HG03354 (cell line): ENCODE measurements at regions not wholly inside any gene's neighbourhood (a gene's known extent, or its start where the extent isn't known, plus 50 kb on each side); places are given as distances from the start of the nearest gene placed in this dataset.
"Not testable (repeated sequence)": the region's sequence is repeated elsewhere in the genome, so short reads cannot be mapped to it uniquely, and the experiment has no call there.

Experiments used
- ATAC-seq: cut with Tn5 transposase; IDR thresholded peaks from one replicate; pipeline ENCODE4 v1.9.1; 2021; ENCODE audit warnings: mild to moderate bottlenecking; ENCODE audit not compliant: unreplicated experiment, poor library complexity, severe bottlenecking

- not testable (repeated sequence) for ATAC-seq
Observed at GRCh38 chr4:67412153-67412712, 133.1 kb downstream of the CENPC start.

- ATAC-seq, result no peak
Observed at GRCh38 chr4:67403342-67403741, 142.0 kb downstream of the CENPC start.

DNA sequence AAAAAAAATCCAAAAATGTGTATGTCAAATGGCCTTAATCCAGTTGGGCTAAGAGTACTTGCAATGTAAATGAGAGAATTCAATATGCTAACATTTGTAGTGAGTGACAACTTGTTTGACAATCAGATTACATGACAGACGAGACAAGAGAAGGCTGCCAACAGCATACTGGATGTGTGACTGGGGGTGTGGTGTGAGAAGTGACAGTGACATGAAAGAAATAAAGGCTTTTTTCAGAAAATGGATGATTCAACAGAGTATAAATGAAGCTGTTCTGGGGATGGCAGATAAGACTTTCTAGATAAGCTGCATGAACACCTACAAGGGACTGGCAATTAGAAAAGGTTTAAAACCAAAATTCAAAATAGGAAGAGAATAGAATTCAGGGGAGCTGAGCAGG is 143.4 kb downstream of the CENPC start:
- ATAC-seq, result no peak

DNA sequence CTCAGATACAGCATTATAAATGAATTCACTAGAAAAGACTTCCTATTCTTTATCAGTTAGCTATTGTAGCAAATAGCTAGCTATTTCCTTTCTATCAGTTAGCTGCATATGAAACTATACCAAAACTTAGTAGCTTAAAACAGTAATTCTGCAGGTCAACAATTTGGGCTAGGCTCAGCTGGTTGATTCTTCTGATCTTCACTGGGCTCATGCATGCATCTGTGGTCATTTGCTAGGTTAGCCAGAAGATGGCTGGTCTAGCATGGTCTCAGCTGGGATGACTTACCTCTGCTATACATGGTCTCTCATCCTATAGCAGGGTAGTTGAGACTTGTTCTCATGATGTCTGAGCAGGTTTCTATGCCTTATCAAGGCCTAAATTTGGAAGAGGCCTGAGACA is 147.4 kb downstream of the CENPC start:
- no peak for ATAC-seq

DNA sequence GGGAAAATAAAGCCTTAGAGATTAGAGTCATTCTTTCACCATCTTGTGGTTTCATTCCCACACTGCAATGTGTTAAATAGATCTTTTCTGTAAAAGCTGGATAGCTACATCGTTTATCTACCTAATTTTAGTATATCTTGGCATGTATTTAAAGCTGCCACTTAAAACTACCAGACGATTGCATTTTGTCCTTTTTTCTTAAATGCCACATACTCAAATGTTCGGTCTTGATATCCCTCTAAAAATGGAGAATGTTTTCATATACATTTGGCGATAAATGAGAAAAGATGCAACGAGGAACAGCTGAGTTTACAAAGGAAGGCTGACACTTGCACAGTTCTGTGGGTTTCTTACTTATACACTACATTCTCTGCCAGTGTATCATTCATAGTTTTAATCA is 148.3 kb downstream of the CENPC start:
- no peak for ATAC-seq

GRCh38 chr4:67396008-67396407 is 149.3 kb downstream of the CENPC start:
- ATAC-seq, result no peak

GRCh38 chr4:67394879-67395278 is 150.4 kb downstream of the CENPC start:
- no peak for ATAC-seq

DNA sequence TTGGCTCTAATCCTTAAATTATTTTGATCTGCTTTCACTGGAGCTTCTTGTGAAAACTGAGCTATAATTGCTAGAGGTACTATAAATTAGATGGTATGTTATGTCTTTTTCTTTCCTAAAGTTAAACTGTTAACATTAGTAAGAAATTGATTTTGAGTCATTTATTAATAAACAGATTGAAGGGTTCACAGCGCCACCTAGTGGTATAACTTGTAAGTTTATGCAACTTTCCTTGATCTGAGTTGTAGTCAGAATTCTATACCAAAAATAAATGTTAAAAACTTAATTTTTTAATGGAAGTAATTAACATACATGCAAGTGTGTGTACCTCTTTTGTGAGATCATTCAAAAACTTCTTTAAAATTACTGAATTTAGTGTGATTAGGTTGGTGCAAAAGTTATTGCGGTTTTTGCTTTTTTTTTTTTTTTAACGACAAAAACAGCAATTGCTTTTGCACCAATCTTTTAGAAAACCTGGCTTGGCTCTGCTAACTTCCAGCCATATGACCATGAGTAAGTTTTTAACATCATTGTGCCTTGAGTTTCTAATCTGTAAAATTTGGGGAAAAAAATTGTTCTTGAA is 151.5 kb downstream of the CENPC start:
- ATAC-seq, result no peak

GRCh38 chr4:67393007-67393406 is 152.3 kb downstream of the CENPC start:
- ATAC-seq, result no peak

GRCh38 chr4:67381406-67381804 is 163.9 kb downstream of the CENPC start:
- ATAC-seq, result not testable (repeated sequence)

DNA sequence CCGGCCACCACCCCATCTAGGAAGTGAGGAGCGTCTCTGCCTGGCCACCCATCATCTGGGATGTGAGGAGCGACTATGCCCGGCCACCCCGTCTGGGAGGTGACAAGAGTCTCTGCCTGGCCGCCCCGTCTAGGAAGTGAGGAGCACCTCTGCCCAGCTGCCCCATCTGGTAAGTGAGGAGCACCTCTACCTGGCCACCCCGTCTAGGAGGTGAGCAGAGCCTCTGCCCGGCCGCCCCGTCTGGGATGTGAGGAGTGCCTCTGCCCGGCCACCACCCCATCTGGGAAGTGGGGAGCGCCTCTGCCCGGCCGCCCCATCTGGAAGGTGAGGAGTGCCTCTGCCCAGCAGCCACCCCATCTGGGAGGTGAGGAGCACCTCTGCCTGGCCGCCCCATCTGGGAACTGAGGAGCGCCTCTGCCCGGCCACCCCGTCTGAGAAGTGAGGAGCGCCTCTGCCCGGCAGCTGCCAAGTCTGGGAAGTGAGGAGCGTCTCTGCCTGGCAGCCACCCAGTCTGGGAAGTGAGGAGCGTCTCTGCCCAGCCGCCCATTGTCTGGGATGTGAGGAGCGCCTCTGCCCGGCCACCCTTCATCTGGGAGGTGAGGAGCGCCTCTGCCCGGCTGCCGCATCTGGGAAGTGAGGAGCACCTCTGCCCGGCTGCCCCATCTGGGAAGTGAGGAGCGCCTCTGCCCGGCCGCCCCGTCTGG is 164.4 kb downstream of the CENPC start:
- ATAC-seq, result not testable (repeated sequence)

GRCh38 chr4:67380154-67380553 is 165.1 kb downstream of the CENPC start:
- no peak for ATAC-seq

DNA sequence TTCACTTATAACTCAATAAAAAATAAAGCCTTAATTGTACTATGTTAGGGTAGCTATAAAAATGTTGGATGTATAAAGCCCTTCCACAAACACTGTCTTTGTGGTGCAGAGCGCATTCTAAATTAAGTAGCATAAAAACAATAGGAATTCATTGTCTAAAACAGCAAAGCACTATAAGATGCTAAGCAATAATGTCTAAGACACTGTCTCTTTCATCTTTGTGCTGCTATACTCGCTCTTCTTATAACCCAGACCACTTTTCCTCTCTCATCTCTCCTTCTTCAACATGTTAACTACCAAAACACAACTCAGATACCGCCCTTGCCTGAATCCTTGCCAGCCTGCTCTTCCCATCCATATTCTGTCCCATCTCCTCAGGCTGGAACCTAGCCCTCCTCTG is 170.0 kb downstream of the CENPC start:
- no peak for ATAC-seq

- no peak for ATAC-seq
Observed at GRCh38 chr4:67371615-67372014, 173.7 kb downstream of the CENPC start.

- ATAC-seq, result no peak
Observed at GRCh38 chr4:67366311-67366861, 178.9 kb downstream of the CENPC start.

DNA sequence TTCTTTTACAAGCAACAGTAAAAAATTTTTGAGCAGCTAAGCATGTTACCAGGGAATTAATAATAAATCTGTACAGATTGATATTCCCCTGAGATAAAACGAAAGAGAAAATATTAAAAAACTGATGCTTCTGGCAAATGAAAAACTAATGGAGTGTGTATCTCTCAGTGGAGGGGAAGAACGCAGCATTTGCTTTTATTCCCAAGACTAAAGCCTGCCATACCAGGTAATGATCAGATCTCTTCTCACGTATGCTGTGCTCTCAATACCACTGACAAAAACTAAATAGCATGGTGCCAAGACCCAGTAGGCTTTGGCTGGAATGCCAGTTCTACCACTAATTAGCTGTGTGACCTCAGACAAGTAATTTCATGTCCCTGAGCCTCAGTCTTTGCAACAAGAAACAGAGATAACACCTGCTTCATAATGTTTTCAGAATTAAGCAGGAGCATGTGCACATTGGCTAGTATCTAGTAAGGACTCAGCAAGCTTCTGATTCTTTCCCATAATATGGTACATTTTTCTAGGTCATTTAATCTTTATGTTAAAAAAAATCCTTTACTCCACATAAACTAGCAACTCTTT is 179.6 kb downstream of the CENPC start:
- no peak for ATAC-seq

GRCh38 chr4:67355806-67356205 is 189.5 kb downstream of the CENPC start:
- no peak for ATAC-seq

- ATAC-seq, result no peak
Observed at GRCh38 chr4:67346654-67347053, 198.6 kb downstream of the CENPC start.

GRCh38 chr4:67344594-67345380 is 200.5 kb downstream of the CENPC start:
- no peak for ATAC-seq

GRCh38 chr4:67343199-67343598 is 202.1 kb downstream of the CENPC start:
- no peak for ATAC-seq
